ENCODE measurements at regions not wholly inside any gene's neighbourhood (a gene's known extent, or its start where the extent isn't known, plus 50 kb on each side); places are given as distances from the start of the nearest gene placed in this dataset.

DNA sequence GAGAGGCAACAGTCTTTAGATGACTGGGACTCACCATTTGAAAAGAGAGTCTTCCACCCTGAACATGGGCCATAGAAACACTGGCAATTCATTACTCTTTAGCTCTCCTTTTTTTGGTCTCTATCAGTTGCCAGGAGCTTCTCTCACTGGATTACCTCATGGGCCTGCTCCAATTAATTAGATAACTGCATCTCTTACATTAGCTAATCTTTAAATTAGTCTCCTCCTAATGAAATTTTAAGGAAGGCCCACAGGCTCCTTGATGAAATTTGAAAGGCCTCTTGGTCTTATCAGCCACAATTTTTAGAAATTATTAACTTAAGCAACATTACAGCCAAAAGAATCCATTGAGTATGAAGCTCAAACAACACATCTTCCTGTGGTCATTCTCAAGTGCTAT lies 184.4 kb downstream of the UNC5CL start:
- TF ChIP-seq, protein P1, sequence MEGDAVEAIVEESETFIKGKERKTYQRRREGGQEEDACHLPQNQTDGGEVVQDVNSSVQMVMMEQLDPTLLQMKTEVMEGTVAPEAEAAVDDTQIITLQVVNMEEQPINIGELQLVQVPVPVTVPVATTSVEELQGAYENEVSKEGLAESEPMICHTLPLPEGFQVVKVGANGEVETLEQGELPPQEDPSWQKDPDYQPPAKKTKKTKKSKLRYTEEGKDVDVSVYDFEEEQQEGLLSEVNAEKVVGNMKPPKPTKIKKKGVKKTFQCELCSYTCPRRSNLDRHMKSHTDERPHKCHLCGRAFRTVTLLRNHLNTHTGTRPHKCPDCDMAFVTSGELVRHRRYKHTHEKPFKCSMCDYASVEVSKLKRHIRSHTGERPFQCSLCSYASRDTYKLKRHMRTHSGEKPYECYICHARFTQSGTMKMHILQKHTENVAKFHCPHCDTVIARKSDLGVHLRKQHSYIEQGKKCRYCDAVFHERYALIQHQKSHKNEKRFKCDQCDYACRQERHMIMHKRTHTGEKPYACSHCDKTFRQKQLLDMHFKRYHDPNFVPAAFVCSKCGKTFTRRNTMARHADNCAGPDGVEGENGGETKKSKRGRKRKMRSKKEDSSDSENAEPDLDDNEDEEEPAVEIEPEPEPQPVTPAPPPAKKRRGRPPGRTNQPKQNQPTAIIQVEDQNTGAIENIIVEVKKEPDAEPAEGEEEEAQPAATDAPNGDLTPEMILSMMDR (optimal IDR thresholded peaks at IDR 0.05 in 1 of 3, IDR thresholded peaks at IDR 0.05 in 1 of 3, conservative IDR thresholded peaks at IDR 0.05 in 1 of 3; ENCODE audit: extremely low read depth in 1 of 3, insufficient read depth in 2 of 3, low read length in 3 of 3), result no peak
- no peak for TF ChIP-seq EZH2 (IDR thresholded peaks at IDR 0.05; ENCODE audit: low read length)
